Sigmoid colon (tissue), 4 donors: ENCODE measurements at regions not wholly inside any gene's neighbourhood (a gene's known extent, or its start where the extent isn't known, plus 50 kb on each side); places are given as distances from the start of the nearest gene placed in this dataset.

ENCODE experiments used
- CTCF ChIP-seq, 4 experiments: fragments of 450-650 bp in 3 of 4; fragments of 200-600 bp in 1 of 4; IDR thresholded peaks; one replicate each; pipeline ENCODE4 v1.5.1; 2016 to 2019; ENCODE audit warnings: antibody characterized with exemption in 4 of 4, mild to moderate bottlenecking in 3 of 4, moderate library complexity in 2 of 4
- EP300 ChIP-seq, 4 donors: sonication (generic); formaldehyde crosslinking; IDR thresholded peaks; one replicate each; pipeline ENCODE4 v1.6.1; 2017; ENCODE audit warnings: antibody characterized with exemption in 4 of 4
- POLR2A ChIP-seq, 2 donors: fragments of 450-650 bp; IDR thresholded peaks; one replicate each; pipeline ENCODE4 v1.6.1; 2016; ENCODE audit warnings: antibody characterized with exemption in 2 of 2, mild to moderate bottlenecking in 2 of 2, moderate library complexity in 2 of 2
- POLR2AphosphoS5 ChIP-seq, 4 donors: sonication (generic); formaldehyde crosslinking; IDR thresholded peaks; one replicate each; pipeline ENCODE4 v1.6.1; 2017; ENCODE audit warnings: antibody characterized with exemption in 4 of 4

GRCh38 chr4:128657638-128658037 is 151.9 kb upstream of the JADE1 start:
- no peak for TF ChIP-seq CTCF (IDR thresholded peaks at IDR 0.05)
- TF ChIP-seq POLR2A (IDR thresholded peaks at IDR 0.05) = no peak
- TF ChIP-seq EP300 (IDR thresholded peaks at IDR 0.05) = no peak
- TF ChIP-seq POLR2AphosphoS5 (IDR thresholded peaks at IDR 0.05) = no peak
